Renal pelvis (tissue), 1 donor: ENCODE measurements at regions not wholly inside any gene's neighbourhood (a gene's known extent, or its start where the extent isn't known, plus 50 kb on each side); places are given as distances from the start of the nearest gene placed in this dataset.

ENCODE experiments used
- DNase-seq: peaks from one replicate; pipeline ENCODE4 v3.0.0-alpha.2; 2013

GRCh38 chr10:92792661-92793060 is 55.7 kb upstream of the EXOC6 start:
- no peak for DNase-seq
